ENCODE measurements at regions not wholly inside any gene's neighbourhood (a gene's known extent, or its start where the extent isn't known, plus 50 kb on each side); places are given as distances from the start of the nearest gene placed in this dataset.

GRCh38 chr16:86150641-86151238 is 251.8 kb downstream of the IRF8 start:
- no peak for TF ChIP-seq CTCF (IDR thresholded peaks at IDR 0.05)
- no peak for TF ChIP-seq POLR2A (IDR thresholded peaks at IDR 0.05)

All from lower leg skin (tissue), 3 donors.